Skin of body (tissue), 1 donor: ENCODE measurements at regions not wholly inside any gene's neighbourhood (a gene's known extent, or its start where the extent isn't known, plus 50 kb on each side); places are given as distances from the start of the nearest gene placed in this dataset.

Experiments
- DNase-seq: peaks from one replicate; lab custom pipeline; 2025; lab: John Stamatoyannopoulos, UW

- DNase-seq = no peak
These were observed 51.0 kb upstream of the L3MBTL3 start for GRCh38 chr6:129967427-129967826.

- no peak for DNase-seq
These were observed 52.3 kb upstream of the L3MBTL3 start for GRCh38 chr6:129966125-129966524.

- DNase-seq = no peak
These were observed 53.3 kb upstream of the L3MBTL3 start for GRCh38 chr6:129965096-129965495.

GRCh38 chr6:129959358-129959930 is 58.9 kb upstream of the L3MBTL3 start:
- no peak for DNase-seq

- DNase-seq = no peak
These were observed 60.2 kb upstream of the L3MBTL3 start for GRCh38 chr6:129957941-129958898.

- no peak for DNase-seq
These were observed 62.8 kb upstream of the L3MBTL3 start for GRCh38 chr6:129955584-129955983.

GRCh38 chr6:129954749-129955431 is 63.5 kb upstream of the L3MBTL3 start:
- no peak for DNase-seq

GRCh38 chr6:129947797-129948196 is 70.6 kb upstream of the L3MBTL3 start:
- no peak for DNase-seq

GRCh38 chr6:129946439-129947140 is 71.8 kb upstream of the L3MBTL3 start:
- DNase-seq = no peak

GRCh38 chr6:129943637-129944271 is 74.6 kb upstream of the L3MBTL3 start:
- no peak for DNase-seq

- DNase-seq = no peak
These were observed 77.8 kb upstream of the L3MBTL3 start for GRCh38 chr6:129940454-129941195.

GRCh38 chr6:129938249-129939020 is 77.3 kb upstream of the TMEM244 start:
- no peak for DNase-seq

- DNase-seq = peak; percentile 21
These were observed 75.4 kb upstream of the TMEM244 start for GRCh38 chr6:129936329-129937165.

GRCh38 chr6:129932321-129932720 is 71.2 kb upstream of the TMEM244 start:
- DNase-seq = no peak

- DNase-seq = peak; percentile 66
These were observed 68.3 kb upstream of the TMEM244 start for GRCh38 chr6:129929433-129929832.

GRCh38 chr6:129923530-129924250 is 62.6 kb upstream of the TMEM244 start:
- no peak for DNase-seq

- no peak for DNase-seq
These were observed 60.2 kb upstream of the TMEM244 start for GRCh38 chr6:129921169-129921817.
